SIG-M5 treated with dmso at 0.1 percent for 504 hours (cell line): ENCODE measurements at regions not wholly inside any gene's neighbourhood (a gene's known extent, or its start where the extent isn't known, plus 50 kb on each side); places are given as distances from the start of the nearest gene placed in this dataset.
"Not testable (repeated sequence)": the region's sequence is repeated elsewhere in the genome, so short reads cannot be mapped to it uniquely, and the experiment has no call there.

Experiments
- DNase-seq: peaks from one replicate; lab custom pipeline; 2025; ENCODE audit not compliant: unreplicated experiment; lab: John Stamatoyannopoulos, UW

GRCh38 chr5:82719368-82719767, 357.8 kb downstream of the TMEM167A start:
- peak; percentile 78 for DNase-seq

GRCh38 chr5:82717738-82718137, 359.5 kb downstream of the TMEM167A start:
- peak; percentile 5 for DNase-seq

- DNase-seq = not testable (repeated sequence)
Measured at GRCh38 chr5:82714732-82715131, 362.5 kb downstream of the TMEM167A start.

GRCh38 chr5:82713811-82714210, 363.4 kb downstream of the TMEM167A start:
- DNase-seq = no peak

GRCh38 chr5:82707741-82708140, 369.5 kb downstream of the TMEM167A start:
- DNase-seq = no peak

GRCh38 chr5:82704381-82704780, 372.8 kb downstream of the TMEM167A start:
- DNase-seq = no peak

- no peak for DNase-seq
Measured at GRCh38 chr5:82702046-82702445, 375.1 kb downstream of the TMEM167A start.

GRCh38 chr5:82699737-82700136, 377.5 kb downstream of the TMEM167A start:
- DNase-seq = no peak

GRCh38 chr5:82698026-82698425, 379.2 kb downstream of the TMEM167A start:
- no peak for DNase-seq

GRCh38 chr5:82694711-82695285, 382.4 kb downstream of the TMEM167A start:
- DNase-seq = no peak

- DNase-seq = no peak
Measured at GRCh38 chr5:82692826-82693225, 384.4 kb downstream of the TMEM167A start.

GRCh38 chr5:82684659-82685058, 392.5 kb downstream of the TMEM167A start:
- DNase-seq = no peak

- DNase-seq = no peak
Measured at GRCh38 chr5:82684165-82684564, 393.0 kb downstream of the TMEM167A start.

- no peak for DNase-seq
Measured at GRCh38 chr5:82679660-82680059, 397.5 kb downstream of the TMEM167A start.

GRCh38 chr5:82676661-82677060, 398.5 kb upstream of the RPS23 start:
- no peak for DNase-seq

GRCh38 chr5:82674671-82675070, 396.5 kb upstream of the RPS23 start:
- DNase-seq = peak; percentile 70

GRCh38 chr5:82673057-82673809, 395.1 kb upstream of the RPS23 start:
- DNase-seq = no peak

GRCh38 chr5:82670692-82671091, 392.5 kb upstream of the RPS23 start:
- DNase-seq = no peak

- DNase-seq = no peak
Measured at GRCh38 chr5:82669720-82670119, 391.6 kb upstream of the RPS23 start.

- DNase-seq = no peak
Measured at GRCh38 chr5:82666312-82666711, 388.2 kb upstream of the RPS23 start.

GRCh38 chr5:82664732-82665131, 386.6 kb upstream of the RPS23 start:
- DNase-seq = no peak

- no peak for DNase-seq
Measured at GRCh38 chr5:82663225-82663624, 385.1 kb upstream of the RPS23 start.

- no peak for DNase-seq
Measured at GRCh38 chr5:82662340-82662739, 384.2 kb upstream of the RPS23 start.
